GM21737 (cell line): ENCODE measurements at regions not wholly inside any gene's neighbourhood (a gene's known extent, or its start where the extent isn't known, plus 50 kb on each side); places are given as distances from the start of the nearest gene placed in this dataset.
"Not testable (repeated sequence)": the region's sequence is repeated elsewhere in the genome, so short reads cannot be mapped to it uniquely, and the experiment has no call there.

ENCODE experiments used
- ATAC-seq: cut with Tn5 transposase; IDR thresholded peaks from one replicate; pipeline ENCODE4 v1.9.1; 2021; ENCODE audit warnings: mild to moderate bottlenecking, moderate library complexity; ENCODE audit not compliant: unreplicated experiment

DNA sequence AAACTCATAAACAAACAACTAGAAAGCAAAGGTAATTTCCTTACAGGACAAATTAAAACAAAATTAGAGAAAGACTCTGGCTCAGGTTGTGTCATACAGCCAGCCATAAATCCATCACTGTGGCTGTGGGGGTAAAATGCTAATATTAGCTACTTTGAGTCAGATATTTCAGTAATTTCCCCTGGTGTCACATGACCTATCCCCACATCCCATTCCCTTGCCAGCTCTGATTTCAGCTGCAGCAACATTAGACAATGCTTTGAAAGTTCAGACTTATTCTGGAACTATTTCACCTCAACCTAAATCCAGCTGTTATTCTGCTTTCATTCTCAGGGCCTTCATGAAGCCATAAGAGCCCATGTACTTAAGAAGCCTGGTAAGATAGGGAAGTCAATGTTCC is 55.3 kb downstream of the RPL10L start:
- ATAC-seq: no peak

GRCh38 chr14:46582826-46583225 is 68.8 kb downstream of the RPL10L start:
- no peak for ATAC-seq

GRCh38 chr14:46581036-46581671 is 70.4 kb downstream of the RPL10L start:
- no peak for ATAC-seq

- ATAC-seq: no peak
Measured at GRCh38 chr14:46574978-46575375, 76.6 kb downstream of the RPL10L start.

- no peak for ATAC-seq
Measured at GRCh38 chr14:46574221-46574977, 77.2 kb downstream of the RPL10L start.

DNA sequence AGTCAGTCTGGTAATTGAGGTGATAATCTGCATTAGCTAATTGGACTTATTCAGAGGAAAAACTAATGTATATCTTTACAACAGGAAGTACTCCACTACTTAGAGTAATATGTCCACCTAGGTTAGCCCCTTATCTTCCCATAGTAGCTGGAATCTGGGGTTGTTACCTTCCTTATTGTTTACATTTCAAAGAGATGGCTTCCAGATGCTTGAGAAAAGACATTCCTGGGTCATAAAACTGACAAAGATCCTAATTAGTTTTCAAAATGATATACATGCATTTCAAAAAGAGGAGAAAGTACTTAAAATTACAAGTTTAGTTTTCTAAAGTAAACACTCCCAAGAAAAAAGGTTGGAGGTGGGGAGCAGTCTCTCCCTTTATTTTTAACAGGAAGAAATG is 78.1 kb downstream of the RPL10L start:
- no peak for ATAC-seq

- ATAC-seq: no peak
Measured at GRCh38 chr14:46571970-46572369, 79.6 kb downstream of the RPL10L start.

DNA sequence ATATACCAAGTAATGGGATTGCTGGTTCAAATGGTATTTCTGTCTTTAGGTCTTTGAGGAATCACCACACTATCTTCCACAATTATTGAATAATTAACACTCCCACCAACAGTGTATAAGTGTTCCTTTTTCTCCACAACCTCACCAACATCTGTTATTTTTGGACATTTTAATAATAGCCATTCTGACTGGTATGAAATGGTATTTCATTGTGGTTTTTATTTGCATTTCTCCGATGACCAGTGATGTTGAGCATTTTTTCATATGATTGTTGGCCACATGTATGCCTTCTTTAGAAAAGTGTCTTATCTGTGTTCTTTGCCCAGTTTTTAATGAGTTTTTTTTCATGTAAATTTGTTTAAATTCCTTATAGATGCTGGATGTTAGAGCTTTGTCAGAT is 83.4 kb downstream of the RPL10L start:
- not testable (repeated sequence) for ATAC-seq

DNA sequence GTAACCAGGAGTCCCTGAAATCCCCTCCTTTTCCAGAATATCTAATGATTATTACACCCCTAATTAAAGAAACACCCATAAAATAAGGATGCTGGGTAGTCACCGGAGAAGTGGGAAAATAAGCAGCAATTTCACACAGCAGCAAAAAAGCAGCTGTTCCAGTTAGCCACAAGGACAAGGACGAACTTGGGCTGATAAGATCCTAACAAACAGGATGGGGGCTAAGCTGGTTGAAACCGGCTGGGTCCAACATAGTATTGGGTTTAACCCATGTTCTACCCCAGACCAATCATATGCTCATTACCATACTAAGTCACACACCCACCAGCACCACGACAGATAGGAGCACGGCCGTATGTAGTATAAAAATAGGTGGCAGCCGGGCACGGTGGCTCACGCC is 100.7 kb downstream of the RPL10L start:
- no peak for ATAC-seq

- no peak for ATAC-seq
Measured at GRCh38 chr14:46540986-46541385, 110.6 kb downstream of the RPL10L start.

DNA sequence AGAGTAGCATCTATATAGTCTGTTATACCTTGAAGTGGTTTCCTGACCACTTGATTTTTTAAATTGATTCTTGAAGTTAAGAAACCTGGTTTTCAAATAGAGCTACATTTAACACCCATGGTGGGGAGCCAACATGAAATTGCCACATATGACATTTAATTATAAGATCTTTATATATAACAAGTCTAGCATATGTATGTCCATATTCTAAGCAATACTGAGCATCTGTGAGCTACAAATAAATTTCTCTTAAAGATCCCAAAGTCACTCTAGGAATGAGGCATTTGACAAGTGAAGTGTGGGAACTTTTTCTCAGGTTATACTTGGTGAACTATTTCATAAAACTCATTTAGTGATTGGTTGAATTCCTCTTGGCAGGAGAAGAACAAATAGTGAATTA is 132.5 kb downstream of the RPL10L start:
- ATAC-seq: no peak

DNA sequence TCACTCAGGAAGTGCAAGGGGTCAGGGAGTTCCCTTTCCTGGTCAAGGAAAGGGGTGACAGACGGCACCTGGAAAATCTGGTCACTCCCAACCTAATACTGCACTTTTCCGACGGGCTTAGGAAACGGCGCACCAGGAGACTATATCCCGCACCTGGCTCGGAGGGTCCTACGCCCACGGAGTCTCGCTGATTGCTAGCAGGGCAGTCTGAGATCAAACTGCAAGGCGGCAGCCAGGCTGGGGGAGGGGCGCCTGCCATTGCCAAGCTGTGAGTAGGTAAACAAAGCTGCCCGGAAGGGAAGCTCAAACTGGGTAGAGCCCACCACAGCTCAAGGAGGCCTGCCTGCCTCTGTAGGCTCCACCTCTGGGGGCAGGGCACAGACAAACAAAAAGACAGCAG is 142.8 kb downstream of the RPL10L start:
- not testable (repeated sequence) for ATAC-seq

DNA sequence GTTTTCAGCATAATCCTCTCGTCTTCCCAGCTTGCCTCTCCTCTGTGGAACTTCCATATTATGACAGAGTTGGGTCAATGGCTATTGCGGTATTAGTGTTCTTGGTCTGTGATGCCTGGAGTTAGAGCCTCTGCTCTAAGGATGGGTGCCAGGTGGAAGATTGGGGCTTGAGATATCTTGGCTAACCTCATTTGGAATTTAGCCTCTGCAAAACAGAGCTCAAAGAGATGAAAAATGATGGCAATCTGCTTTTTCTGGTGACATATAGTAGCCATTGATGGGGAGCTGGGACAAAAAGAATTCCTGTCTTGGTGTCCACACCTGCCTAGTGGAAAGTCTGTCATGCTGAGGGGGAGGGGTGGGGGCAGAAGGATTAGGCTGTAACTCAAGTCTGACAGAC is 152.1 kb downstream of the RPL10L start:
- ATAC-seq: no peak

DNA sequence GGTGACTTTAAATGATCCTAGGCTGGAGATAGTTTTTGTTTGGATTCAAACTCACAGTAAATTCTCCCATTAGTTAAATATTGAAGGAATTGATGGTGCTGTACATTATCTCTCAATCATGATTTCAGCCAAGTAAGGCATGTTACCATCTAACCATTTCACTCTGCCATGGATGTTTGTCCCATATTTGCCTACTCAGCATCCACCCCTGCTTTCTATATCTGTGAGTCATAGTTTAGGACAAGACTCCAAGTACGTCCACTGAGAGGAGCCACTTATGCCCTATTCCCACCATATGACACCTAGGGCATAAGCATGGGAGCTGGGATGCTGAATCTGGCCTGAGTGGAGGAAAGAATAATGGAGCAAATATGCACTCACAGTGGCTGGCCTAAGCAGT is 155.2 kb downstream of the RPL10L start:
- no peak for ATAC-seq

DNA sequence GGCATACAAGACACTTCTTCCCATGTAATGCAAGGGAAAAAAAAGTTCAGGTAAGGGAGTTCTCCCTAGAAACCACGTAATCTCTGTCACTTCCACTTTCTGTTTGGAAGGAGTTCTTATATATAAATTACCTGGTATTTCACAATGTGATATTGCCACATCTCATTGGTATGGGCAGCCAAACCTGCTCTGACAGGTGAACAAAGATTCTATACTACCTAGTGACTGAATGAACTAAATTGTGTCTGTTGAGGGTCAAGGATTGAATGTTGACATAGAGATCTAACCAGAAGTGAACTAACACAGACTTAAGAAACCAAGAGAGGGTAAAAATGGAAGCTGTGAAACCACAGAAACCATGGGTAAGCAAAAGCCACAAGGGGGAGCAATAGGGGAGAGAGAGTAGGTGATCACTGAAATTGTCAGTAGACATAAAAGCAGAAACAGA is 161.3 kb downstream of the RPL10L start:
- ATAC-seq: peak; percentile 91

DNA sequence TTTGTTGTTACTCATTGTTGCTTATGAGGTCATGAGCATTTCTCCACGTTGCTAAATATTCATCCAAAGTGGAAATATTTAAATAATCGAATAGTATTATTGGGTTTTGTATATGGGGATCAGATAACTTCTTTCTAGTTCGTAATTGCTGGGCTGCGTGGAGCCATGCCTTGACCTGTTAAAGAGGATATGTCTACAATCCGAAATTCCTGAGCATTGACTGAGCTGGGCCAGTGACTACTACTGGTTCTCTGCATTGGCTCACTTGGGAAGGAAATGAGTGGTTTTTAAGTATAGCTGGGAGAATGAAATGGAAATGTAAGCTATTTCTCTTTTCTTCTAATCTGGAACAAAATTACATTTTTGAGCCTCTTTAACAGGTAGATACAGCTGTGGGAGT is 163.2 kb downstream of the RPL10L start:
- ATAC-seq: no peak

GRCh38 chr14:46487582-46488350 is 163.8 kb downstream of the RPL10L start:
- no peak for ATAC-seq

- ATAC-seq: no peak
Measured at GRCh38 chr14:46482200-46482599, 169.4 kb downstream of the RPL10L start.

DNA sequence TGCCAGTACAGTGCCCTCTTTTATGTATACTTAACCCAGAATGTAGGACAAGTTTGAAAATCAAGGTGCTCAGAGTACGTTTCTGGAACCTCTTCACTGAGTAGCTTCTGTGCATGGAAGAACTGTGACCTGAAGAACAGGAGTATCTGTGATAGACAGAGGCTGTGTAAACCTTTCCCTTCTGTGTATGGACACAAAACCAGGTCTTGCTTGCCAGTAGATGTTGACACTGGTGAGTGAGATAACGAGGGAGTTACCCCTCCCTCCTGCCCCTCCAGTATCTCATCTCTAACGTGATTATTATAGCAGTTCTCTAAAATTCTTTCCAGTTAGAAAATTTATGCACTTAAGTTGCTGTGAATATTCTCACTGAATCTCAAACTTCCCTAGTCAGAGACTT is 170.8 kb downstream of the RPL10L start:
- no peak for ATAC-seq

DNA sequence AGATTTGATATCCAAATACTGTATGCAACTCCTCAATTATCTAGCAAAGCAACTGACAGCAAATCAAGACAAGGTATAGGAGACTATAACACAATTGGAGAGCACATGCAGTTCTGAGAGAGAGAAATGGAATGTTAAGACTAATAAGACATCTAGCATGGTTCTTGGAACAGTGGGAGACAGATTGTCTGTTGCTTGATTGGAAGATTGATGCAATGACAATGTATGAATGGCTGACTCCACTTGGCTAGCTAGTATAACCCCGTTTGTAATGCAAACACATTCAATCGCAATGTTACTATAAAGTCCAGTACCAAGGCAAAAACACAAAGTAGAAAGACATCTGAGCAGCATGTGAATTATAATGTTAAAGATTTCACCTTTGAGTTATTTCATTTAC is 179.3 kb downstream of the RPL10L start:
- no peak for ATAC-seq

DNA sequence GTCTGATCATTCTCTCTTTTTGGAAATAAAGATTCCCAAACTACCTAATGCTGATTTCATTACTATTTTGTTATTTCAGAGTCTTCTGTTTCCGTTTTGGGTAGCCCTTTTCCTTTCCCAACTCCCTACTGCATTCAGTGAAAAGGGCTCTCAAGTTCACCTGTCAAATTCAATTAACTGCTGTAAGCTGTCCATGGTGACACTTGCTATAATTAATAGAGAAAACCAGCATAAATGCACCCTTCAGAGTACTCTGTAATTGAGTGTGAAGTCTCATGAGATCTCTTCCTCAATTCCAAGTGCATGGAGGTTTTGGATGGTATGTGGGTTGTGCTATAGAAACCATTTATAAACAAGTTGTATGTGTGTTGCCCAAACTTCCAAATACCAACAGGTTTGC is 187.2 kb downstream of the RPL10L start:
- ATAC-seq: no peak

- no peak for ATAC-seq
Measured at GRCh38 chr14:46451800-46452199, 199.8 kb downstream of the RPL10L start.
